PC-9 (cell line): ENCODE measurements at regions not wholly inside any gene's neighbourhood (a gene's known extent, or its start where the extent isn't known, plus 50 kb on each side); places are given as distances from the start of the nearest gene placed in this dataset.

Experiments used
- BruUV-seq: library from RNA; stranded (reverse); fragments of 400-500 nt; replicated peaks from 2 replicates; lab custom pipeline; 2021; lab: Mats Ljungman, UMichigan
- CTCF ChIA-PET: fragments of 300-600 bp; sonication (Branson Sonifier 250); formaldehyde crosslinking; loops from one replicate; lab custom pipeline; 2022; ENCODE audit warnings: antibody characterized with exemption; lab: Charles Lee
- POLR2A ChIA-PET: fragments of 300-600 bp; sonication (Branson Sonifier 250); formaldehyde crosslinking; loops from one replicate; lab custom pipeline; 2022; ENCODE audit warnings: antibody characterized with exemption; ENCODE audit not compliant: unreplicated experiment; lab: Charles Lee
- DNase-seq, 2 experiments: peaks; one replicate each; pipeline versions ENCODE4 v3.0.0 to v3.0.0-alpha.2; 2015 to 2022; ENCODE audit warnings: mixed read lengths in 1 of 2
- H2AFZ ChIP-seq: fragments of 200-600 bp; sonication (generic); 2 replicates; pipeline ENCODE4 v1.8.1; 2017; ENCODE audit warnings: antibody characterized with exemption
- H3F3A ChIP-seq: fragments of 200-600 bp; sonication (generic); 2 replicates; pipeline ENCODE4 v1.8.1; 2017; ENCODE audit warnings: antibody characterized with exemption, mild to moderate bottlenecking, low read depth; ENCODE audit not compliant: insufficient read depth
- H3K27ac ChIP-seq: fragments of 200-600 bp; sonication (generic); 2 replicates; pipeline ENCODE4 v1.6.1; 2016; ENCODE audit warnings: mixed run types
- H3K27me3 ChIP-seq: fragments of 200-600 bp; sonication (generic); 2 replicates; pipeline ENCODE4 v1.6.1; 2016; ENCODE audit warnings: low read depth, mixed run types; ENCODE audit not compliant: insufficient read depth
- H3K36me3 ChIP-seq: fragments of 200-600 bp; sonication (generic); 2 replicates; pipeline ENCODE4 v1.6.1; 2016; ENCODE audit warnings: low read depth, mixed run types
- H3K4me1 ChIP-seq: fragments of 200-600 bp; sonication (generic); replicated peaks from 2 replicates; pipeline ENCODE4 v1.6.1; 2016; ENCODE audit warnings: mixed run types; ENCODE audit not compliant: insufficient read depth
- H3K4me2 ChIP-seq: fragments of 200-600 bp; sonication (generic); 2 replicates; pipeline ENCODE4 v1.6.1; 2017; ENCODE audit warnings: mixed run types
- H3K4me3 ChIP-seq: fragments of 200-600 bp; sonication (generic); 2 replicates; pipeline ENCODE4 v1.6.1; 2016; ENCODE audit warnings: mixed run types
- H3K79me2 ChIP-seq: fragments of 200-600 bp; sonication (generic); 2 replicates; pipeline ENCODE4 v1.6.1; 2017; ENCODE audit warnings: low read depth, mixed run types
- H3K9me2 ChIP-seq: fragments of 200-600 bp; sonication (generic); 2 replicates; pipeline ENCODE4 v1.8.1; 2017; ENCODE audit warnings: mild to moderate bottlenecking; ENCODE audit not compliant: insufficient read depth
- H3K9me3 ChIP-seq: fragments of 200-600 bp; sonication (generic); 2 replicates; pipeline ENCODE4 v1.8.1; 2016; ENCODE audit warnings: low read depth; ENCODE audit not compliant: insufficient read depth
- H4K20me1 ChIP-seq: fragments of 200-600 bp; sonication (generic); 2 replicates; pipeline ENCODE4 v1.8.1; 2017; ENCODE audit not compliant: insufficient read depth
- CTCF ChIP-seq: fragments of 200-600 bp; sonication (generic); conservative IDR thresholded peaks from 2 replicates; pipeline ENCODE4 v1.6.1; 2017; ENCODE audit warnings: mixed run types, antibody characterized with exemption, mild to moderate bottlenecking, moderate library complexity
- EZH2 ChIP-seq: fragments of 200-600 bp; sonication (generic); IDR thresholded peaks from 2 replicates; pipeline ENCODE4 v1.8.0; 2017; ENCODE audit warnings: antibody characterized with exemption, low read depth
- intact Hi-C: fragments of 100-400 bp; cut with micrococcal nuclease; formaldehyde crosslinking; loops from one replicate; pipeline ENCODE4 v1.10.0; 2022; ENCODE audit not compliant: unreplicated experiment

- Histone ChIP-seq H3K9me3 (no peaks in the 10 kb centered on the region), H3K4me2 (no peak overlapping the region), H3K27me3 (no peaks in the 10 kb centered on the region), H3K79me2 (no peaks in the 10 kb centered on the region), H3K27ac (no peak overlapping the region), H3F3A (no peaks in the 10 kb centered on the region), H3K4me1 (no peaks in the 10 kb centered on the region), H4K20me1 (no peaks in the 10 kb centered on the region), H2AFZ (no peak overlapping the region), H3K36me3 (no peaks in the 10 kb centered on the region), H3K4me3 (no peak overlapping the region), H3K9me2 (no peaks in the 10 kb centered on the region)
- no TSS peak for BruUV-seq
- DNase-seq = no peak
- TF ChIP-seq CTCF = no peak
- TF ChIP-seq EZH2 = no peak
- intact Hi-C loops = no loop called here
- ChIA-PET CTCF (no interaction called here), POLR2A (no interaction called here)
Observed at GRCh38 chr6:44564906-44565524, 177.5 kb downstream of the CDC5L start.

- Histone ChIP-seq H3K9me2 (no peaks in the 10 kb centered on the region), H3K4me1 (no peaks in the 10 kb centered on the region), H3K27me3 (no peaks in the 10 kb centered on the region), H4K20me1 (no peaks in the 10 kb centered on the region), H3K9me3 (no peaks in the 10 kb centered on the region), H3K4me2 (no peak overlapping the region), H3K36me3 (no peaks in the 10 kb centered on the region), H3K4me3 (no peak overlapping the region), H2AFZ (no peak overlapping the region), H3F3A (no peaks in the 10 kb centered on the region), H3K27ac (no peak overlapping the region), H3K79me2 (no peaks in the 10 kb centered on the region)
- ChIA-PET CTCF (no interaction called here), POLR2A (no interaction called here)
- no peak for DNase-seq
- TF ChIP-seq CTCF (no peak), EZH2 (no peak)
- intact Hi-C loops = no loop called here
- no TSS peak for BruUV-seq
Observed at GRCh38 chr6:44567406-44567805, 179.9 kb downstream of the CDC5L start.

- Histone ChIP-seq H3K9me3 (no peaks in the 10 kb centered on the region), H2AFZ (no peak overlapping the region), H3F3A (no peaks in the 10 kb centered on the region), H3K36me3 (no peaks in the 10 kb centered on the region), H3K4me1 (no peaks in the 10 kb centered on the region), H4K20me1 (no peaks in the 10 kb centered on the region), H3K4me2 (no peak overlapping the region), H3K79me2 (no peaks in the 10 kb centered on the region), H3K27me3 (no peaks in the 10 kb centered on the region), H3K9me2 (no peaks in the 10 kb centered on the region), H3K27ac (no peak overlapping the region), H3K4me3 (no peak overlapping the region)
- POLR2A ChIA-PET = no interaction called here
- TF ChIP-seq CTCF (no peak), EZH2 (no peak)
- no TSS peak for BruUV-seq
- CTCF ChIA-PET = no interaction called here
- no peak for DNase-seq
- intact Hi-C loops = no loop called here
Observed at GRCh38 chr6:44569131-44569530, 181.6 kb downstream of the CDC5L start.
